HCT116 (cell line): ENCODE measurements at regions not wholly inside any gene's neighbourhood (a gene's known extent, or its start where the extent isn't known, plus 50 kb on each side); places are given as distances from the start of the nearest gene placed in this dataset.
A peak's percentile ranks its signal among the peaks of the same experiment; 100 is the strongest.

Source experiments
- ATAC-seq: fragments of 200-7000 bp; cut with Tn5 transposase; 2 replicates; pipeline ENCODE4 v1.9.1; 2020; ENCODE audit warnings: mild to moderate bottlenecking, moderate library complexity
- BruUV-seq: library from RNA; stranded (reverse); fragments of 400-500 nt; replicated peaks from 2 replicates; lab custom pipeline; 2021; lab: Mats Ljungman, UMichigan
- CTCF ChIA-PET: fragments of 300-600 bp; sonication (Branson Sonifier 250); formaldehyde crosslinking; loops from one replicate; lab custom pipeline; 2021; ENCODE audit warnings: antibody characterized with exemption; lab: Charles Lee
- POLR2A ChIA-PET: fragments of 300-600, 350-600 bp; sonication (Branson Sonifier 250); formaldehyde crosslinking; loops from one replicate; lab custom pipeline; 2021; ENCODE audit warnings: antibody characterized with exemption; lab: Charles Lee
- RAD21 ChIA-PET, 2 experiments: fragments of 300-600 bp; sonication (Branson Sonifier 250); formaldehyde crosslinking; loops; one replicate each; lab custom pipeline; 2023; ENCODE audit warnings: low total read pairs in 2 of 2; ENCODE audit not compliant: uncharacterized antibody in 2 of 2, unreplicated experiment in 2 of 2, low non-redundant PET in 1 of 2; lab: Charles Lee
- DNase-seq: peaks from one replicate; pipeline ENCODE4 v3.0.0-alpha.2; 2010; ENCODE audit warnings: low read depth, low spot score
- H2AFZ ChIP-seq: fragments of 200-600 bp; shearing (Covaris generic), sonication (generic); 2 replicates; pipeline ENCODE4 v1.6.1; 2017; ENCODE audit warnings: low read depth, mixed run types, mixed read lengths, antibody characterized with exemption, low read length; ENCODE audit not compliant: poor library complexity, severe bottlenecking
- H3K27ac ChIP-seq: 2 replicates; pipeline ENCODE4 v1.5.1; 2012; ENCODE audit warnings: low read depth, low read length
- H3K27me3 ChIP-seq: fragments of 200-600 bp; sonication (generic); 2 replicates; pipeline ENCODE4 v1.6.1; 2016; ENCODE audit warnings: mixed run types, low read length, mixed read lengths; ENCODE audit not compliant: insufficient read depth
- H3K36me3 ChIP-seq, 2 experiments: fragments of 200-500 bp in 1 of 2; fragments of 200-600 bp in 1 of 2; sonication (Bioruptor generic) in 1 of 2; sonication (generic) in 1 of 2; 2 replicates each; pipeline versions ENCODE4 v1.5.1 to v1.6.1; 2014 to 2016; ENCODE audit warnings: low read length in 2 of 2, inconsistent platforms in 1 of 2, mixed read lengths in 1 of 2, mixed run types in 1 of 2; ENCODE audit not compliant: insufficient read depth in 2 of 2, control insufficient read depth in 1 of 2
- H3K4me1 ChIP-seq, 2 experiments: fragments of 200-600 bp in 1 of 2; sonication (generic) in 1 of 2; 2 replicates each; pipeline versions ENCODE4 v1.5.1 to v1.6.1; 2012 to 2017; ENCODE audit warnings: low read length in 2 of 2, inconsistent platforms in 1 of 2, mild to moderate bottlenecking in 1 of 2, mixed read lengths in 1 of 2, mixed run types in 1 of 2, moderate library complexity in 1 of 2; ENCODE audit not compliant: insufficient read depth in 2 of 2, control insufficient read depth in 1 of 2
- H3K4me2 ChIP-seq: fragments of 200-600 bp; sonication (generic); 2 replicates; pipeline ENCODE4 v1.6.1; 2017; ENCODE audit warnings: mixed run types, low read length, mixed read lengths
- H3K4me3 ChIP-seq, 2 experiments: fragments of 200-600 bp in 1 of 2; sonication (generic) in 1 of 2; replicated peaks in 1 of 2; 2 replicates each; pipeline ENCODE4 v1.5.1; 2011 to 2016; ENCODE audit warnings: low read length in 2 of 2, control low read depth in 1 of 2, low read depth in 1 of 2, mild to moderate bottlenecking in 1 of 2, mixed read lengths in 1 of 2, mixed run types in 1 of 2
- H3K79me2 ChIP-seq: fragments of 200-600 bp; sonication (generic); 2 replicates; pipeline ENCODE4 v1.6.1; 2017; ENCODE audit warnings: mild to moderate bottlenecking, mixed run types, low read length, moderate library complexity, mixed read lengths; ENCODE audit not compliant: insufficient read depth
- H3K9ac ChIP-seq: fragments of 200-600 bp; sonication (generic); 2 replicates; pipeline ENCODE4 v1.6.1; 2016; ENCODE audit warnings: low read length, mixed read lengths
- H3K9me2 ChIP-seq: fragments of 200-600 bp; sonication (generic), shearing (Covaris generic); 2 replicates; pipeline ENCODE4 v1.6.1; 2017; ENCODE audit warnings: mixed run types, mild to moderate bottlenecking, moderate library complexity; ENCODE audit not compliant: insufficient read depth
- H3K9me3 ChIP-seq, 2 experiments: fragments of 200-500 bp in 1 of 2; fragments of 200-600 bp in 1 of 2; sonication (Bioruptor generic) in 1 of 2; sonication (generic) in 1 of 2; 2 replicates each; pipeline ENCODE4 v1.6.1; 2014 to 2017; ENCODE audit warnings: low read length in 2 of 2, mixed read lengths in 2 of 2, inconsistent platforms in 1 of 2, low read depth in 1 of 2, mild to moderate bottlenecking in 1 of 2, mixed run types in 1 of 2, moderate library complexity in 1 of 2; ENCODE audit not compliant: control insufficient read depth in 1 of 2, insufficient read depth in 1 of 2
- H4K20me1 ChIP-seq: fragments of 200-600 bp; sonication (generic), shearing (Covaris generic); 2 replicates; pipeline ENCODE4 v1.6.1; 2017; ENCODE audit warnings: mixed run types, mild to moderate bottlenecking, moderate library complexity; ENCODE audit not compliant: insufficient read depth
- ATF3 ChIP-seq: IDR thresholded peaks from 2 replicates; pipeline ENCODE4 v1.6.1; 2012
- CTCF ChIP-seq, 3 experiments: fragments of 200-600 bp in 1 of 3; sonication (generic) in 1 of 3; IDR thresholded peaks in 2 of 3; conservative IDR thresholded peaks in 1 of 3; 2 replicates each; pipeline ENCODE4 v1.5.1; 2012 to 2017; ENCODE audit warnings: low read depth in 2 of 3, low read length in 2 of 3, antibody characterized with exemption in 1 of 3, borderline replicate concordance in 1 of 3, control low read depth in 1 of 3, mild to moderate bottlenecking in 1 of 3, mixed read lengths in 1 of 3, mixed run types in 1 of 3, moderate library complexity in 1 of 3; ENCODE audit not compliant: insufficient read depth in 1 of 3
- RAD21 ChIP-seq: IDR thresholded peaks from 2 replicates; pipeline ENCODE4 v1.6.1; 2012; ENCODE audit warnings: low read depth, mild to moderate bottlenecking
- intact Hi-C: fragments of 100-400 bp; cut with micrococcal nuclease; formaldehyde crosslinking; loops from 2 replicates; pipeline ENCODE4 v1.10.0; 2022

GRCh38 chrX:114075073-114075673 lies 508.7 kb upstream of the HTR2C start:
- CTCF ChIA-PET = no interaction called here
- BruUV-seq = no TSS peak
- intact Hi-C loops = loop anchor here (5.0 kb wide), 1 partner anchor 148 kb away; no protein-coding TSS in a partner anchor

More at GRCh38 chrX:114075073-114075673, 508.7 kb upstream of the HTR2C start:
- Histone ChIP-seq H3K79me2 (no peaks in the 10 kb centered on the region), H3K4me1 (no peaks in the 10 kb centered on the region), H3K27ac (no peak overlapping the region), H3K9me2 (no peaks in the 10 kb centered on the region), H3K4me2 (no peak overlapping the region), H3K27me3 (no peaks in the 10 kb centered on the region), H3K36me3 (no peaks in the 10 kb centered on the region), H3K4me3 (no peak overlapping the region), H4K20me1 (no peaks in the 10 kb centered on the region), H2AFZ (no peak overlapping the region), H3K9me3 (no peaks in the 10 kb centered on the region), H3K9ac (no peak overlapping the region)
- RAD21 ChIA-PET = no interaction called here
- TF ChIP-seq ATF3 (no peak), CTCF (IDR thresholded peaks at IDR 0.05 in 2 of 3, conservative IDR thresholded peaks at IDR 0.05 in 1 of 3; ENCODE audit: borderline replicate concordance in 1 of 3, insufficient read depth in 1 of 3, low read depth in 2 of 3, low read length in 2 of 3) (peak; percentile 11 to 53 (median 16); a peak in 3 of 6 replicates), RAD21 (peak; percentile 25; the same call in 1 of the 2 replicates)
- ATAC-seq = no peak
- DNase-seq = no peak
- POLR2A ChIA-PET = no interaction called here
